GM21529 (cell line): ENCODE measurements at regions not wholly inside any gene's neighbourhood (a gene's known extent, or its start where the extent isn't known, plus 50 kb on each side); places are given as distances from the start of the nearest gene placed in this dataset.
"Not testable (repeated sequence)": the region's sequence is repeated elsewhere in the genome, so short reads cannot be mapped to it uniquely, and the experiment has no call there.

ENCODE experiments used
- ATAC-seq: cut with Tn5 transposase; IDR thresholded peaks from one replicate; pipeline ENCODE4 v1.9.1; 2021; ENCODE audit not compliant: unreplicated experiment

GRCh38 chr4:111115881-111116280 is 493.0 kb upstream of the PITX2 start:
- no peak for ATAC-seq

DNA sequence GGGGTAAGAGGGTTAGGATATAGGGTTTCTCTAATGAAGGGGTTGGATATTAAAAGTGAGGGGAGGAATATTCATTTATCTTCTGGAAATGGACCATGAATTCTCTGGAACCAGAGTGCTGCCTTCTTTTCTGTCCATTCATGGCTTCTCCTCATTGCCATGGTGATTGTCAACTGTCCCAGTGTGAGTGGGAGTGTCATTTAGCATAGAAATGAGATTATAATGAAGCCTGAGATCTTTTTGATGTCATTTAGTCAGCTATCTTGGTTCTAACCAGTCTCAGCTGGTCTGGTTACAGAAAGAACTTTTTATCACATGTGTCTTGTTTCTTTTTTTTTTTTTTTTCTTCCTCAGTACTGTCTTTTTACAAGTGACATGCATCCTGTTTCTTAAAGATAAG is 497.3 kb upstream of the PITX2 start:
- ATAC-seq = no peak

DNA sequence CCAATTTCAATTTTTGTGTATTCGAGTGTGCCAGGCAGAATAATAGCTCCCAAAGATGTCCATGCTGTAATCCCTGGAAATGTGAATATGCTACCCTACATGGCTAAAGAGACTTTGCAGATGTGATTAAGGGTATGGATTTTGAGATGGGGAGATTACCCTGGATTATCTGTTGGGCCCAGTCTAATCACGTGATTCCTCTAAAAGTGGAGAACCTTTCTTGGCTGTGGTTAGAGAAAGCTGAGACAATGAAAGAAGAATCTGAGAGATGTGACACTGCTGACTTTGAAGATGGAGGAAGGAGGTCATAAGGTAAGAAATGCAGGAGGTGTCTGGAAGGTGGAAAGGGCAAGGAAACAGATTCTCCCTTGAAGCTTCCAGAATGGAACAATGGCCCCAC is 503.5 kb upstream of the PITX2 start:
- no peak for ATAC-seq

- no peak for ATAC-seq
These were observed 505.0 kb upstream of the PITX2 start for GRCh38 chr4:111127841-111128240.

DNA sequence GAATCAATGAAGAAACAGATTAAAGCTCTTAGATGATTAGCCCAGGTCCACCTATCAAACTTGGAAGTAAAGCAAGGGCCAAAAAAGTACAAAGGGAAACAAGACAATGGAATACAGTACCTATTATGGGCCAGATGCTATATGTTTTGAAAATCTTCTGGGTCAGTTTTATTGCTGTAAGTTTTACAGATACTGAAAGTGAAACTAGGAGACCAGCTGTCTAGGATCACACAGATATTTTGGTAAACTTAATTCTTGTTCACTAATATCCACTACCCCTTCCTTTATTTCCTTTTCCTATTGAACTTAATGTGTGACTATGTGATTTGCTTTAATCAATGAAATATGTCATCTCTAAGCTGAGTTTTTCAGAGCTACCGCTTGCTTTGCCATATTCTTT is 505.4 kb upstream of the PITX2 start:
- no peak for ATAC-seq

DNA sequence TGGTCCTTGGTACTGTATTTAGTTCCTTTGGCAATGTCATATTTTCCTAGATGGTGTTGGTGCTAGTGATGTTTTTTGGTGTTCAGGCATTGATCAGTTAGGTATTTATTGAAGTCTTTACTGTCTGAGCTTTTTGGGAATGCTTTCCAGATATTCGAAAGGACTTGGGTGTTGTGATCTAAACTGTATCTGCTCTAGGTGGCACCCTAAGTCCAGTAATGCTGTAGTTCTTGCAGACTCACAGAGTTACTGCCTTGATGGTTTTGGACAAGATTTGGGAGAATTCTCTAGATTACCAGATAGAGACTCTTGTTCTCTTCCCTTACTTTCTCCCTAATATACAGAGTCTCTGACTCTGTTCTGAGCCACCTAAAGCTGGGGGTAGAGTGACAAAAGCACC is 513.6 kb upstream of the PITX2 start:
- no peak for ATAC-seq

DNA sequence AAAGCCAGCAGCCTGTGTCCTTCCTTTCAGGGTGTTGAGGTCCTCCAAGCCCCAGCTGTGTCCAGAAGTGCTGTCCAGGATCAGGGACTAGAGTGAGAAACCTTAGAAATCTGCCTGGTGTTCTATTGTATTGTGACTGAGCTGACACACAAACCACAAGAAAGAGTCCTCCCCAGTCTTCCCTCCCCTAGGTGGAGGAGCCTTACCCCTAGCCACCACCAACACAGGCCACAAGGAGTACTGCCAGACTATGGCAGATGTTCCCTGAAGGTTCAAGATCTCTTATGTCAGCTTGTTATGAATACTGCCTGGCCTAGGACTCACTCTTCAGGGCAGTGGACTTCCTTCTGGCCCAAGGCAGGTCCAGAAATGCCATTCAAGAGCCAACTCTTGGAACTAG is 514.1 kb upstream of the PITX2 start:
- no peak for ATAC-seq

DNA sequence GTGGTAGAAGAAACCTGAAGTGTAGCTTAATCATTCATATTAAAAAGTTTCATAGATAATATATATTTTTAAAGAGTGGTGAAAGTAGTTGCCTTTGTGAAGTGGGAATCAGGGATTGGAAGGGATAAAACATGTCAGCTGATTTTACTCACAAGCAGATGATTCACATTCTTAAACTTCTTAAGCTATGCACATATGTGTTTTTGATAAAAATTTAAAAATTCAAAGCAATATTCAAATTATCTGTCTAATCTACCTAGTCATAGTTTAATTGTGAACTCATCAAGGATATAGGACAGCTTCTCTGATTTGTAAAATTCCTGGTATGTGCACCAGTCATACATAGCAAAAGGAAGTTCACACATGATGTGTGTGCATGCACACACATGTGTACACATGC is 520.6 kb upstream of the PITX2 start:
- no peak for ATAC-seq

- ATAC-seq = no peak
These were observed 532.1 kb upstream of the PITX2 start for GRCh38 chr4:111154934-111155333.

- not testable (repeated sequence) for ATAC-seq
These were observed 541.7 kb upstream of the PITX2 start for GRCh38 chr4:111164556-111164955.

- no peak for ATAC-seq
These were observed 551.5 kb upstream of the PITX2 start for GRCh38 chr4:111174331-111174730.

DNA sequence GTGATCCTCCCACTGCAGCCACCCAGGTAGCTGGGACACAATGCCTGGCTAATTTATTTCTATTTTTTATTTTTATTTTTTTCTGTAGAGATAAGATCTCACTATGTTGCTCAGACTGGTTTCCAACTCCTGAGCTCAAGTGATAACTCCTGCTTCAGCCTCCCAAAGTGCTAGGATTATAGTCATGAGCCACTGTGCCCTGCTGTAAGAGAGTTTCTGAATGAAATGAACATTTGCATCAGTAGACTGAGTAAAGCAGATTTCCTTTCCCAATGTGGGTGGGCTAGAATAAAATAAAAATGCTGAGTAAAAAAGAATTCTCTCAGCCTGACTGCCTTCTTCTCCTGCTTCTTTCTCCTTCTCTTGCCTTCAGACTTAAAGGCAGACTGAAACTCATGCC is 555.4 kb upstream of the PITX2 start:
- no peak for ATAC-seq

DNA sequence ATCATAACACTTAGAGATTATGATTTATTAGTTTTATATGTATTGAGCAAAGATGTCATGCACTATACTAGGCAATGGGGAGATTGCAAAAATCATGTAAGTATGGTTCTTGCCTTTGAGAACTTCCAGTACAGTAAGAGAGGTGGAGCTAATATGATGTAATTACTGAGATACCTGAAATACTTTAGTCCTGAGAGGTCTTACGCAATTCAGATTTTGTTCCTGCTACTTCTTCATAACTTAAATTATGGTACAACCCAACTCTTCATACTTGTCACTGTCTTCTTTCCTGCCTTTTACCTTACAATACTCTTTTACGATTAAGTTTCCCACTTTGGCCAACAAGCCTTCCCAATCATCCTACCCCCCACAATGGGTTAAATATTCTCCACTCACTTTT is 564.2 kb upstream of the PITX2 start:
- ATAC-seq = no peak

- no peak for ATAC-seq
These were observed 575.6 kb upstream of the PITX2 start for GRCh38 chr4:111198446-111198845.

DNA sequence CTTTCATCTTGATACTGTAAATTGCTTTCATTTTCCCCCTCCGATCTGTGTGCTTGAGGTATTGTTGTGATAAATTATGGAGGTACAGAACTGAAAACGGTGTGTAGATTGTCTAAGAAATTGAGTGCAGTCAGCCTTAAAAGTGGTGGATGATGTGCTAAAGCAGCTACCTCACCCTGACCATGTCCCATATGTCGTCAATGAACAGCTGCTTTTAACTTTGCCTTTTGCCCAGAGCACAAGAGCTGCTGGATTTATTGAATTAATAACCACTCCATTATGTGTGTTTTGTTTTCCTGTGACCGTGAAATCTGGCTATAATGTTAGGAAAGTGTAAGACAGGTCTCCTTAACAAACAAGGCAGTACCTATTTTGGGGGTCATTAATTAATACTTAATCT is 581.9 kb upstream of the PITX2 start:
- ATAC-seq = no peak

DNA sequence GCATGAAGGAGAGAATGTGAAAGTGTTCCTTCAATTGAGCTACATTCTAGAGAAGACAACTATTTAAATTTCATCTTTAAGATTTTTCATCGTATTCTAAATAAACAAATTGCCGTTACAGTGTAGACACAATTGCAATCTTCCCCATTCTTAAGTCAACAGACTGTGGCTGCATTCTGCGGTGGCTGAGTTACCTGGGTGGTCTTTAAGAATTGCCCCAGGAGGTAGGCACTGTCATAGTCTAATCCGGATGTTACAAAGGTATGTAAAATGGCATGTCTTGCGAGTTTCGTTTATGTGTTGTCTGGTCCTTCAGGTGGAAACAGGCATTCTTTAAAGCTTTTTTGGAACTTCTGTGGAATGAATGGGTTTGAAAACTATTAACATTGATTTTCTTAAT is 586.1 kb upstream of the PITX2 start:
- no peak for ATAC-seq

GRCh38 chr4:111209706-111210105 is 586.8 kb upstream of the PITX2 start:
- no peak for ATAC-seq

DNA sequence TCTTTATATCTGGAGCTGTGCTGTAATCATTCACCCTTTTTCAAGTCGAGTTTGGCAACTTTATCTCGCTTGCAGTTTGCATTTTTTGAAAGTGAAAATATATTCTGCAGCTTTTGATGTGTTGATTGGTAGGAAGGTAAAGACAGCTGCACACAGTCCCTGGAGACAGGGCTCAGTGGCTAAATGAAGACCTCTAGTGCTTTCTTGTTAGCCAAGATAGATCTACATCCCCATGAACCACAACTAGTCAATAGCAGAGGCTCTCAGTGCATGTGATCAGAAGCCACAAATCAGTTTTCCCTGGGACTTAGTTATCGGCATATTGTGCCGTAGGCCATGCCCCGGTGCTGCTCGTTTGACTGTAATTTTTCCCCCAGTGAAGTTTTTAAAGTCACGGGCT is 587.7 kb upstream of the PITX2 start:
- no peak for ATAC-seq

DNA sequence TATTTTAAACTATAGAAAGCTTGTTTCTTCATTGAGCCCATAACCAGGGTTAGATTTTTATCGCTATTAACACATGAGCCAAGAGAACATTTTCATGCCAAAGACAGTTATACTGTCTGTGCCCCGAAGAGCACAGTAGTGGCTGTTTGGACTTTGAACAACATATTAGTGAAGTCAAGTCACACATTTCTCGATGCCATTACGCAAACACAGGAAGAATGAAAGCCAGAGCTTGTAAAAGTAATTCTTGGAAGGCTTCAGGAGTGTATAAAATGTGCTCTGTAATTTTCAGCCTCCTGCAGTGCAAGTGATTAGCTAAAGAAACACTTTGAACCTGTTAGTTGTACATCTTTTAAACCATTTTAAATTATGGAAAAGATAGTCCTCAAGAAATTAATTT is 590.7 kb upstream of the PITX2 start:
- no peak for ATAC-seq

GRCh38 chr4:111214371-111214770 is 591.5 kb upstream of the PITX2 start:
- ATAC-seq = no peak

GRCh38 chr4:111215755-111216154 is 592.9 kb upstream of the PITX2 start:
- no peak for ATAC-seq

- ATAC-seq = no peak
These were observed 593.9 kb upstream of the PITX2 start for GRCh38 chr4:111216791-111217190.

GRCh38 chr4:111221371-111221770 is 598.5 kb upstream of the PITX2 start:
- ATAC-seq = no peak

DNA sequence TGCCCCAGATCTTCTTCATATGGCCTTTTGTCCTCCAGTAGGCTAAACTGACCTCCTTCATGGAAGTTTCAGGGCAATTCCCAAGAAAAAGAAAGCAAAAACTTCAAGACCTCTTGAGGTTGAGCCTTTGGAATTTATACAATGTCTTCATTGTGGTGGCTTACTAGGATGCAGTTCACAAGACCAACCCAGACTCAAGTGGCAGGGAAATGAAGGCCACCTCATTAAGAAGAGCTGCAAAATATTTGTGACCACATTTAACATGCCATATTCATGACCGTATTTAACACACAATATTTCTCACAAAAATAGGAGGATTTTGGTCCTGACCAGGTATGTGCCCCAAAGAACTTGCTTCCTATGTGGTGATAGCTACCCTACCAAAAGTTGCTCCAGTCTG is 605.5 kb upstream of the PITX2 start:
- ATAC-seq = no peak
